Nephron progenitor cell (in vitro differentiated cells): ENCODE measurements at regions not wholly inside any gene's neighbourhood (a gene's known extent, or its start where the extent isn't known, plus 50 kb on each side); places are given as distances from the start of the nearest gene placed in this dataset.

ENCODE experiments used
- DNase-seq: peaks from one replicate; pipeline ENCODE4 v3.0.0; 2021
- H3K27ac Mint-ChIP-seq: 2 replicates; pipeline ENCODE4 v1.8.0; 2021; ENCODE audit warnings: mild to moderate bottlenecking, moderate library complexity, mixed read lengths
- H3K27me3 Mint-ChIP-seq: 2 replicates; pipeline ENCODE4 v1.8.0; 2021; ENCODE audit warnings: mild to moderate bottlenecking, low read depth, mixed read lengths; ENCODE audit not compliant: poor library complexity
- H3K36me3 Mint-ChIP-seq: 2 replicates; pipeline ENCODE4 v1.8.0; 2021; ENCODE audit warnings: low read depth, mixed read lengths
- H3K4me1 Mint-ChIP-seq: 2 replicates; pipeline ENCODE4 v1.8.0; 2021; ENCODE audit warnings: mixed read lengths
- H3K4me3 Mint-ChIP-seq: 2 replicates; pipeline ENCODE4 v1.8.0; 2021; ENCODE audit warnings: mild to moderate bottlenecking, moderate library complexity, mixed read lengths
- H3K9me3 Mint-ChIP-seq: 2 replicates; pipeline ENCODE4 v1.8.0; 2021; ENCODE audit warnings: mild to moderate bottlenecking, moderate library complexity, mixed read lengths
- TF ChIP-seq, protein P1 (sequence below): fragments of 200-600 bp; sonication (generic); IDR thresholded peaks from 2 replicates; pipeline ENCODE4 v1.5.0; 2021; ENCODE audit warnings: antibody characterized with exemption

- no peak overlapping the region for H3K27ac Mint-ChIP-seq
- no peaks in the 10 kb centered on the region for H3K36me3 Mint-ChIP-seq
- H3K9me3 Mint-ChIP-seq: peaks cover 9% of the 10 kb centered on the region
- H3K4me3 Mint-ChIP-seq: no peak overlapping the region
- peaks cover 18% of the 10 kb centered on the region for H3K27me3 Mint-ChIP-seq
- peaks cover 5% of the 10 kb centered on the region for H3K4me1 Mint-ChIP-seq
- TF ChIP-seq, protein P1, sequence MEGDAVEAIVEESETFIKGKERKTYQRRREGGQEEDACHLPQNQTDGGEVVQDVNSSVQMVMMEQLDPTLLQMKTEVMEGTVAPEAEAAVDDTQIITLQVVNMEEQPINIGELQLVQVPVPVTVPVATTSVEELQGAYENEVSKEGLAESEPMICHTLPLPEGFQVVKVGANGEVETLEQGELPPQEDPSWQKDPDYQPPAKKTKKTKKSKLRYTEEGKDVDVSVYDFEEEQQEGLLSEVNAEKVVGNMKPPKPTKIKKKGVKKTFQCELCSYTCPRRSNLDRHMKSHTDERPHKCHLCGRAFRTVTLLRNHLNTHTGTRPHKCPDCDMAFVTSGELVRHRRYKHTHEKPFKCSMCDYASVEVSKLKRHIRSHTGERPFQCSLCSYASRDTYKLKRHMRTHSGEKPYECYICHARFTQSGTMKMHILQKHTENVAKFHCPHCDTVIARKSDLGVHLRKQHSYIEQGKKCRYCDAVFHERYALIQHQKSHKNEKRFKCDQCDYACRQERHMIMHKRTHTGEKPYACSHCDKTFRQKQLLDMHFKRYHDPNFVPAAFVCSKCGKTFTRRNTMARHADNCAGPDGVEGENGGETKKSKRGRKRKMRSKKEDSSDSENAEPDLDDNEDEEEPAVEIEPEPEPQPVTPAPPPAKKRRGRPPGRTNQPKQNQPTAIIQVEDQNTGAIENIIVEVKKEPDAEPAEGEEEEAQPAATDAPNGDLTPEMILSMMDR: no peak
- no peak for DNase-seq
Measured at GRCh38 chr22:48982321-48982905, 845.3 kb downstream of the BRD1 start.

GRCh38 chr22:48981371-48982061, 846.2 kb downstream of the BRD1 start:
- no peaks in the 10 kb centered on the region for H3K36me3 Mint-ChIP-seq
- H3K27ac Mint-ChIP-seq: no peak overlapping the region
- H3K27me3 Mint-ChIP-seq: peaks cover 25% of the 10 kb centered on the region
- no peak for DNase-seq
- H3K4me1 Mint-ChIP-seq: peaks cover 5% of the 10 kb centered on the region
- TF ChIP-seq, protein P1: no peak
- peaks cover 9% of the 10 kb centered on the region for H3K9me3 Mint-ChIP-seq
- H3K4me3 Mint-ChIP-seq: no peak overlapping the region

DNA sequence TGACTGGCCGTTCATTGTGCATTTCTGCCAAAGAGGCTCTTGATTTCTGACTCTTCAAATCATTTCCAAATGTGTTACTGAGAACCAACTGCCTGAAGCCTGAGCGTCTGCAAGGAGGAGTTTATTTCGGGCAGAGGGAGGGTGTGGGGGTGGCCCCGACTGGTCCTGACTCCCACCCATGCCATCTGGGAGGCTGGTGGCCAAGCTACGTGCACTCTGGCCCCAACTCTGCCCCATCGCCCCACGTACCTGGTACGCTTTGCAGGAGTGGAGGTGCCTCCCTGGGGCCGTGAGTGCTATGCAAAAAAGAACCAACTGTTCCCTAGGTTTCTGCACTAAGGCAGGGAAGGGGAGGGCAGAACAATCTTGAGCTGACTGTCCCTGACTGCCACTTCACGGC, 846.8 kb downstream of the BRD1 start:
- Mint-ChIP-seq H3K4me1 (peaks cover 5% of the 10 kb centered on the region), H3K9me3 (peaks cover 9% of the 10 kb centered on the region), H3K27me3 (peaks cover 29% of the 10 kb centered on the region), H3K4me3 (no peak overlapping the region), H3K27ac (no peak overlapping the region), H3K36me3 (no peaks in the 10 kb centered on the region)
- no peak for DNase-seq
- TF ChIP-seq, protein P1: no peak

DNA sequence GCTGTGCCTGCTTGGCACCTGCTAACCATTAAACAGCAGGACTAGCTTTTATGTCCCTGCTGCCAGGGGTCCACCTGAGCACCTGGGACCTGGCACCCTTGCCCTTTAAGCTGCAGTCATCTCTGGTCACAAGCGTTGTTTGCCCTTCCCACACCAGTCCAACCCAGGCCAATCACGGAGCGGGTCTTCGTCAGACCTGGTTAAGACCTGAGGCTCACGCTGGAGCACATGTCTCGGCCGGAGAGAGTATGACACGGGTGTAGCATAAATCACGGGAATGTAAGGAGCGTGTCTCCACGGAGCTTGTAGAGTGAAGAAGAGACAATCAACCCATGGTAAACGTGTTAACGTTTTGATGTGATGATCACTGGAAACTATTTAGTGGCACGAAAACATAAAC, 847.3 kb downstream of the BRD1 start:
- H3K27me3 Mint-ChIP-seq: peaks cover 31% of the 10 kb centered on the region

DNA sequence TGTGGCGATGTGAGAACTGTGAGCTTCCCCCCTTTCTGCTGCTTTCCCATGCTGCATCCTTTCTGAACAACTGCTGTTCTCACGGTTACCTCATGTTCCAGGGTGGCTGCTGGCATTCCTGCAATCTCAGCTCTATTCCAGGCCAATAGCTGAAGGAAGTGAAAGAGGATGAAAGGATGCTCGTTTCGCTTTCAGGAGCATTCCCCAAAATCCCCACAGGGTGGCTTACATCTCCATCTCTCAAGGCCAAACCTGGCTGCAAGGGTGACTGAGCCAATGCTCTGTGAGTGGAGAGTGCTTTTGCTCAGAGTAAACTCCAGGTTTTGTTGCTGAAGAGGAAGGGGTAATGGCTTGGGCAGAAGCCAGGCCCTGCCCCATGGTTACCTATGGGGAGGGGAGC, 848.2 kb downstream of the BRD1 start:
- no peak for DNase-seq
- no peak overlapping the region for H3K27ac Mint-ChIP-seq
- TF ChIP-seq, protein P1: no peak
- peaks cover 24% of the 10 kb centered on the region for H3K27me3 Mint-ChIP-seq
- H3K4me3 Mint-ChIP-seq: no peak overlapping the region
- no peaks in the 10 kb centered on the region for H3K36me3 Mint-ChIP-seq
- peaks cover 5% of the 10 kb centered on the region for H3K4me1 Mint-ChIP-seq
- peaks cover 9% of the 10 kb centered on the region for H3K9me3 Mint-ChIP-seq

More for the DNA sequence above, 847.3 kb downstream of the BRD1 start:
- no peaks in the 10 kb centered on the region for H3K36me3 Mint-ChIP-seq
- no peak overlapping the region for H3K4me3 Mint-ChIP-seq
- H3K27ac Mint-ChIP-seq: no peak overlapping the region
- TF ChIP-seq, protein P1: no peak
- H3K4me1 Mint-ChIP-seq: peaks cover 5% of the 10 kb centered on the region
- H3K9me3 Mint-ChIP-seq: peaks cover 9% of the 10 kb centered on the region
- no peak for DNase-seq
